Astrocyte of the spinal cord (primary cell): ENCODE measurements at regions not wholly inside any gene's neighbourhood (a gene's known extent, or its start where the extent isn't known, plus 50 kb on each side); places are given as distances from the start of the nearest gene placed in this dataset.

ENCODE experiments used
- DNase-seq: peaks from one replicate; pipeline ENCODE4 v3.0.0; 2011; ENCODE audit warnings: low read depth, low spot score
- H3K4me3 ChIP-seq: 2 replicates; pipeline ENCODE4 v1.5.1; 2011; ENCODE audit warnings: low read depth, mild to moderate bottlenecking, low read length, moderate library complexity
- in situ Hi-C: cut with HindIII; loops from 2 replicates; pipeline ENCODE4 v1.10.0; 2017; ENCODE audit warnings: low sequenced_read_pairs
- TF ChIP-seq, protein P1 (sequence below): IDR thresholded peaks from 2 replicates; pipeline ENCODE4 v1.5.1; 2012; ENCODE audit warnings: low read depth, mild to moderate bottlenecking, low read length, inconsistent platforms

DNA sequence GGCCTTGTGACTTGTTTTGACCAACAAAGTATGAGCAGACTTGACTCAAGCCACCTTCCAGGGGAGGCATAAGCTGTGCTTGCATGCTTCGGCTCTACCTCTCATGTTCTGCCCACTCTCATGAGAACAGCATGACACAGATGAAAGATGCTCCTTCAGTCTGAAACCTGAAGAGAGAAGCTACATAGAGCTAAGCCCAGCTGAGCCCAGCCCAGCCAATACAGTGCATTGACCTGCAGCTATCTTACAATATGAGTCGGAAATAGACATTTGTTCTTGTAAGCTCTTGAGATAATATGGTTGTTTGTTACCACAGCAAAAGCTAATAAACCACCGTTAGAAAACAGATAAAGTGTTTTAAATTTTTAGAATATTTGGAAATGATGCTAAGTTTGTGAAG lies 426.7 kb upstream of the PKDCC start:
- TF ChIP-seq, protein P1, sequence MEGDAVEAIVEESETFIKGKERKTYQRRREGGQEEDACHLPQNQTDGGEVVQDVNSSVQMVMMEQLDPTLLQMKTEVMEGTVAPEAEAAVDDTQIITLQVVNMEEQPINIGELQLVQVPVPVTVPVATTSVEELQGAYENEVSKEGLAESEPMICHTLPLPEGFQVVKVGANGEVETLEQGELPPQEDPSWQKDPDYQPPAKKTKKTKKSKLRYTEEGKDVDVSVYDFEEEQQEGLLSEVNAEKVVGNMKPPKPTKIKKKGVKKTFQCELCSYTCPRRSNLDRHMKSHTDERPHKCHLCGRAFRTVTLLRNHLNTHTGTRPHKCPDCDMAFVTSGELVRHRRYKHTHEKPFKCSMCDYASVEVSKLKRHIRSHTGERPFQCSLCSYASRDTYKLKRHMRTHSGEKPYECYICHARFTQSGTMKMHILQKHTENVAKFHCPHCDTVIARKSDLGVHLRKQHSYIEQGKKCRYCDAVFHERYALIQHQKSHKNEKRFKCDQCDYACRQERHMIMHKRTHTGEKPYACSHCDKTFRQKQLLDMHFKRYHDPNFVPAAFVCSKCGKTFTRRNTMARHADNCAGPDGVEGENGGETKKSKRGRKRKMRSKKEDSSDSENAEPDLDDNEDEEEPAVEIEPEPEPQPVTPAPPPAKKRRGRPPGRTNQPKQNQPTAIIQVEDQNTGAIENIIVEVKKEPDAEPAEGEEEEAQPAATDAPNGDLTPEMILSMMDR: no peak
- H3K4me3 ChIP-seq: no peak overlapping the region
- in situ Hi-C loops: no loop called here
- no peak for DNase-seq

DNA sequence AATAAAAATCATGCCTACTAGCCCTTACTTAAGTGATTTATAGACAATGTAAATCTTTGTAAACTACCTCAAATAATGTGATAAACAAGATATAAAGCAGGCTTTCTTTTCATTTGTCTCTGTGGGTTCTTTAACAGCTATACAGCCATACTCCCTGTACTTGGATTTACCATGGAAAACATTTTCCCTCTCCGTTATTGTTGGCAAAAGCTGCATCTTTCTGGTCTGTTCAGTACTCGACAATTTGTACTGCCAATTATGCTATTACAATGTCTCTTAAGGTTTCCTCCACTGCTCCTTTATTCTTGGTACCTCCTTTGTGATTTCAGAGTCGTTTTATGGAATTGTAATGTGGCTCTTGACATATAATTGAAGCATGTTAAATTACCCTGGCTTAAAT lies 426.3 kb upstream of the PKDCC start:
- no peak for DNase-seq
- no peak overlapping the region for H3K4me3 ChIP-seq
- TF ChIP-seq, protein P1: no peak
- in situ Hi-C loops: no loop called here

DNA sequence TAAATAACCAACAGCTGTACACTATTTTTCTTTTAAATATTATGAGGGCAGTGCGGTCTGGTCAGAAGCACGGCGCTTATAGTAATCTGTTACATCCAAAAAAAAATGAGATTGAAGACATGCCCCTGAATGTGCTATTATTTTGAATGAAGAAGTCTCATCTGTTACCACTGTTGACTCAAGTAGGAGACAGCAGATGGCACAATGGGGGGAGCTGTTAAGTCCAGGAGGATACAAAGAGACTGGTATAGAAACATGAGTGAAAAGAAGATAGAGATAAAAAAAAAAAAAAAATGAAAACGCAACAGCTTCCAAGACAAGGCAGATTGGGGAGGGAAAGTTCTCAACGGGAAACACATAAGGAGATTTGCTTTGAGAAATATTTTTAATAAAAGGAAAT lies 425.5 kb upstream of the PKDCC start:
- no peak overlapping the region for H3K4me3 ChIP-seq
- in situ Hi-C loops: no loop called here
- TF ChIP-seq, protein P1: no peak
- DNase-seq: no peak

DNA sequence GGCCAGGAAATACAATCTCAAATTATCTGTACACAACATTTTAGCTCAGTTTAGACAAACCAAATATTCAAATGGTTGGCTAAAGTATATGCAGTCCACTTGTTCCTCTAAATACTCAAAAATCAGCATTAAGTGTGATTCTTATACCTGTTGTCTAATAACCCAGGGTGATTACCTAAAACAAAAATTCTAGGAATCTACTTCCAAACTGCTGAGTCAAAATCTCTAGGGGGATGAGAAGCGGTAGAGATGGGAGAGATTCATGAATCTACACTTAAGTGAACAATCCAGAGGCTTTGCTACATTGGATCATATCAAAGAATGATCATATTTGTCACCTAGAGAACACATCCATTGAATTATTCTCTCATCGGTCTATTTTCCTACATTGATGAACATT lies 420.9 kb upstream of the PKDCC start:
- H3K4me3 ChIP-seq: no peak overlapping the region
- TF ChIP-seq, protein P1: no peak
- DNase-seq: no peak
- in situ Hi-C loops: no loop called here

DNA sequence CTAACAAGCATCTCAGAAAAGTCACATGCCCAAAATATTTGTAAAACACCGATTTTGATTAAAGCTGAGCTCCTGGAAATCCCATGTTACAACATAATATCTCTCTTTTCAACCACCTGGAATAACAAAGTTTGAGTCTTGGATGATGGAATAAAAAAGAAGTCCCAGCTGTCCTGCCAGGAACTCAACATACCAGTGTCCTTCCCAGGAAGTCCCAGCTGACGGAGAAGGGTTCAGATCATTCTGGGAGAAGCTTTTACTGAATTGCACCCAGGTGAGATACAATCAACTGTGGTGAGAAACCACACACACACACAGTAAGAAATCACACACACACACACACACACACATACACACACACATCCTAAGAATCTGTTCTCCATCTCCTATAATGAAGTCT lies 413.1 kb upstream of the PKDCC start:
- TF ChIP-seq, protein P1: no peak
- DNase-seq: no peak
- in situ Hi-C loops: no loop called here
- H3K4me3 ChIP-seq: no peak overlapping the region

DNA sequence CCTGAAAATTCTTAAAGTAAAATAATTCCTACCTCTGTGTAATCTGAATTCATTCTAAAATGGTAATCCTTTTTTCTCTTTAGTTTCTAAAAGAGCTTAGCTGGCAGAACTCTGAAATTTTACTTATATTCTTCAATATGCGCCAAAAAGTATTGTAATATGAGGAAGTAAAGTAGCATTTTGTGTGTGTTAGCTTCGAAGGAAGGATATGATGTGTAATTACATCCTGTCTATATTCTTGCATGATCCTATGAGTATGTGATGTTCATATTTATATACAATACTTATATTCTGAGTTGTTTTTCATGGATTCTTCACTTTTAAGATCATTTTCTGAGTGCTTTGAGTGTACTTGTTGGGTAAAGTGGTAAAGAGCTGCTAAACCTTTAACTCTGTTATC lies 402.9 kb upstream of the PKDCC start:
- in situ Hi-C loops: no loop called here
- TF ChIP-seq, protein P1: no peak
- DNase-seq: no peak
- H3K4me3 ChIP-seq: no peak overlapping the region

DNA sequence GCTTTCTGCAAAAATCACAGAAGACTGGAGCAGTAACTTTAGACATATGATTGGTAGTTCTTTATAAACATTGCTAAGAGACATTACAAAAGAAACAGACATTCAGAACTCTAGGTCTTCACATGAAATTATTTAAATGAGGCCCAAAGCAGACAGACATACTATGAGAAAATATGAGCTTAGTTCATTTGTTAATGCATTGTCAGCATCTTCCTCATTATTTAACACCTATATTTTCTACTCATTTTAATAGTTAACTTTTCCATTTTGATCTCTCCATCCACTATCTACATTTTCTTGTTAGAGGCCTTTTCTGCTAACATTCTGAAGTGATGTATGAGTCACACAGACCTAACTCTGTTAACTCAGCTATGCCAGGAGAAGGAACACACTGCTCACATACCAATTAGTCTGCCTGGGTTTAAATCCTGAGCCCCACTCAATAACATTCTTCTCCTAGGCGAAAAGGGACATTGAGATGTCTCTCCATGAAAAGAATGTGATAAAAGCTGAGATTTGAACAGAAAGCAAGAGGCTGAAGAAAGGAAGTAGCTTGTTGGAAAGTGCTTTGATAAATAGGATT lies 400.3 kb upstream of the PKDCC start:
- DNase-seq: peak; percentile 4
- in situ Hi-C loops: no loop called here
- TF ChIP-seq, protein P1: no peak
- H3K4me3 ChIP-seq: no peak overlapping the region
